Ishikawa (cell line): ENCODE measurements at regions not wholly inside any gene's neighbourhood (a gene's known extent, or its start where the extent isn't known, plus 50 kb on each side); places are given as distances from the start of the nearest gene placed in this dataset.

ENCODE experiments used
- CEBPB ChIP-seq: IDR thresholded peaks from 2 replicates; pipeline ENCODE4 v1.6.1; 2012
- EP300 ChIP-seq: IDR thresholded peaks from 2 replicates; pipeline ENCODE4 v1.6.1; 2012; ENCODE audit warnings: borderline replicate concordance
- FOXM1 ChIP-seq: IDR thresholded peaks from 2 replicates; pipeline ENCODE4 v1.6.1; 2012; ENCODE audit warnings: low read depth, borderline replicate concordance
- NFIC ChIP-seq: IDR thresholded peaks from 2 replicates; pipeline ENCODE4 v1.6.1; 2012
- RAD21 ChIP-seq: IDR thresholded peaks from 2 replicates; pipeline ENCODE4 v1.6.1; 2012; ENCODE audit warnings: low read depth
- TAF1 ChIP-seq: IDR thresholded peaks from 2 replicates; pipeline ENCODE4 v1.6.1; 2012; ENCODE audit warnings: low read depth, mild to moderate bottlenecking
- TCF12 ChIP-seq: IDR thresholded peaks from 2 replicates; pipeline ENCODE4 v1.6.1; 2012; ENCODE audit warnings: low read depth
- TEAD4 ChIP-seq: IDR thresholded peaks from 2 replicates; pipeline ENCODE4 v1.6.1; 2012
- TF ChIP-seq, protein P1 (sequence below): IDR thresholded peaks from 2 replicates; pipeline ENCODE4 v1.6.1; 2012; ENCODE audit warnings: low read depth, mild to moderate bottlenecking
- TF ChIP-seq, protein P2 (sequence below): IDR thresholded peaks from 2 replicates; pipeline ENCODE4 v1.6.1; 2012

DNA sequence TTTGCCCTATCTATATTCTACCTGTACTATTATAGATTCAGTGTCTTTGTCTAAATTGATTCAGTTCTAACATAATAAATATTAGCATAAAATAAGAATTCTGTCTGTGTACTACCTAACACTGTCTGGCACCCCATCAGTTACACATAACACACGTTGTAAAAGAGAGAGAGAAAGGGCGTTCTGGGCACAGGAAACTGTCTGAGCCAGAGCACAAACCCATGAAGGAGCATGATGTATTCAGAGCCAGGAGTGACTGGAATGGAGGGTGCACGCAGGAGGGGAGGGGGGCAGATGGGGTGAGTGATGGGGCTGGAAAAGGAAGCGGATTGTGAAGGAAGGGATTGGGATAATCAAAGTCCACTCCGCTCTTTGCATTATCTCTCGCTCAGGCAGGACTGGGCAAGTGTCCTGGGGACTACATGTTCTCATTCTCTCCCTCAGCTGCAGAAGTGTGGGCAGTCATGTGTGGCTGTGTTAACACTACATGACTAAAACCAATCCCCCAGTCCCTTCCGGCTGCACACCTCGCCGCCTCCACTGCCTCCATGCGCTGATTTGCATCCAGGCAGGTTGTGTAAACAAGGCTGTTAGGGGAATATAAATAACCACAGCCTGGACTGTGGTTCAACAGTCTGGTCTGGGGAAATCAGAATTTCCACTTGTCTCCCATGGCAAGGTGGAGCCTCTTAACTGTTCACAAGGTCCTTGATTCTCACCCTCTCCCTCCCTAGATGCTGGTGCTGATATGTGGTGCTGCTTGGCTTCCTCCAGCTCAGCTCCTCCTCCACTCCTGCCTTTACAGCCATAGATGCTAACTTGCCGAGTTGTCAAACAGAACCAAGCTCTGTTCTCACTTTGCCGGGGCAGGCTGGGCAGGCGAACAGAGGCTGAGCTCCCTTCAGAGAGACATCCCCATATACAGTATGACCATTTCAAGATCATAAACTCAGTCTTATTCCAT, 367.5 kb upstream of the BRINP1 start:
- TF ChIP-seq, protein P1, sequence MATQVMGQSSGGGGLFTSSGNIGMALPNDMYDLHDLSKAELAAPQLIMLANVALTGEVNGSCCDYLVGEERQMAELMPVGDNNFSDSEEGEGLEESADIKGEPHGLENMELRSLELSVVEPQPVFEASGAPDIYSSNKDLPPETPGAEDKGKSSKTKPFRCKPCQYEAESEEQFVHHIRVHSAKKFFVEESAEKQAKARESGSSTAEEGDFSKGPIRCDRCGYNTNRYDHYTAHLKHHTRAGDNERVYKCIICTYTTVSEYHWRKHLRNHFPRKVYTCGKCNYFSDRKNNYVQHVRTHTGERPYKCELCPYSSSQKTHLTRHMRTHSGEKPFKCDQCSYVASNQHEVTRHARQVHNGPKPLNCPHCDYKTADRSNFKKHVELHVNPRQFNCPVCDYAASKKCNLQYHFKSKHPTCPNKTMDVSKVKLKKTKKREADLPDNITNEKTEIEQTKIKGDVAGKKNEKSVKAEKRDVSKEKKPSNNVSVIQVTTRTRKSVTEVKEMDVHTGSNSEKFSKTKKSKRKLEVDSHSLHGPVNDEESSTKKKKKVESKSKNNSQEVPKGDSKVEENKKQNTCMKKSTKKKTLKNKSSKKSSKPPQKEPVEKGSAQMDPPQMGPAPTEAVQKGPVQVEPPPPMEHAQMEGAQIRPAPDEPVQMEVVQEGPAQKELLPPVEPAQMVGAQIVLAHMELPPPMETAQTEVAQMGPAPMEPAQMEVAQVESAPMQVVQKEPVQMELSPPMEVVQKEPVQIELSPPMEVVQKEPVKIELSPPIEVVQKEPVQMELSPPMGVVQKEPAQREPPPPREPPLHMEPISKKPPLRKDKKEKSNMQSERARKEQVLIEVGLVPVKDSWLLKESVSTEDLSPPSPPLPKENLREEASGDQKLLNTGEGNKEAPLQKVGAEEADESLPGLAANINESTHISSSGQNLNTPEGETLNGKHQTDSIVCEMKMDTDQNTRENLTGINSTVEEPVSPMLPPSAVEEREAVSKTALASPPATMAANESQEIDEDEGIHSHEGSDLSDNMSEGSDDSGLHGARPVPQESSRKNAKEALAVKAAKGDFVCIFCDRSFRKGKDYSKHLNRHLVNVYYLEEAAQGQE = no peak
- TF ChIP-seq TAF1 (no peak), RAD21 (no peak), TCF12 (no peak), EP300 (no peak), TEAD4 (no peak), CEBPB (no peak), NFIC (no peak), FOXM1 (no peak)
- TF ChIP-seq, protein P2, sequence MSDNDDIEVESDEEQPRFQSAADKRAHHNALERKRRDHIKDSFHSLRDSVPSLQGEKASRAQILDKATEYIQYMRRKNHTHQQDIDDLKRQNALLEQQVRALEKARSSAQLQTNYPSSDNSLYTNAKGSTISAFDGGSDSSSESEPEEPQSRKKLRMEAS = no peak
